K562 (cell line): ENCODE measurements at regions not wholly inside any gene's neighbourhood (a gene's known extent, or its start where the extent isn't known, plus 50 kb on each side); places are given as distances from the start of the nearest gene placed in this dataset.

Experiments
- ATAC-seq: fragments of 200-7000 bp; cut with Tn5 transposase; 3 replicates; pipeline ENCODE4 v1.9.1; 2020; ENCODE audit warnings: moderate library complexity
- BruUV-seq: library from RNA; stranded (reverse); fragments of 400-500 nt; replicated peaks from 2 replicates; lab custom pipeline; 2021; lab: Mats Ljungman, UMichigan
- CTCF ChIA-PET: fragments of 300-600 bp; formaldehyde crosslinking; extraction: SDS; loops from one replicate; lab custom pipeline; 2021; ENCODE audit warnings: low intra/inter-chr PET ratio; lab: Yijun Ruan, JAX
- POLR2A ChIA-PET: fragments of 300-600, 350-650 bp; sonication (Branson Sonifier 250); formaldehyde crosslinking; extraction: SDS; loops from one replicate; lab custom pipeline; 2021; ENCODE audit warnings: antibody characterized with exemption, inconsistent platforms; lab: Yijun Ruan, JAX
- DNase-seq, 4 experiments: peaks; one replicate each; pipeline versions ENCODE4 v3.0.0 to v3.0.0-alpha.2; 2011 to 2018; ENCODE audit warnings: low spot score in 3 of 4, mixed read lengths in 3 of 4; ENCODE audit errors: extremely low read depth in 1 of 4
- FAIRE-seq: peaks from 2 replicates; lab custom pipeline; 2011; peaks lifted over from hg19 to GRCh38; lab: Jason Lieb, UNC
- H2AFZ ChIP-seq: 2 replicates; pipeline ENCODE4 v1.6.0; 2011; ENCODE audit warnings: low read depth, low read length, control low read depth, inconsistent platforms
- H3K27ac ChIP-seq: fragments of 200-600 bp; 3 replicates; pipeline ENCODE4 v1.8.0; 2011; ENCODE audit warnings: low read depth, mild to moderate bottlenecking, control low read depth, inconsistent platforms, low read length, moderate library complexity, mixed read lengths; ENCODE audit errors: extremely low read depth
- H3K27me3 ChIP-seq, 2 experiments: fragments of 300-600 bp in 1 of 2; 2 replicates in 1 of 2; 3 replicates in 1 of 2; pipeline versions ENCODE4 v1.6.0 to v1.8.0; 2011; ENCODE audit warnings: inconsistent platforms in 2 of 2, low read length in 2 of 2, mild to moderate bottlenecking in 1 of 2, mixed read lengths in 1 of 2, moderate library complexity in 1 of 2; ENCODE audit not compliant: control insufficient read depth in 2 of 2, insufficient read depth in 2 of 2
- H3K36me3 ChIP-seq: fragments of 300-600 bp; 3 replicates; pipeline ENCODE4 v1.8.0; 2011; ENCODE audit warnings: mild to moderate bottlenecking, low read length, inconsistent platforms; ENCODE audit not compliant: control insufficient read depth, insufficient read depth
- H3K4me1 ChIP-seq, 2 experiments: fragments of 200-600 bp in 1 of 2; replicated peaks in 1 of 2; 2 replicates in 1 of 2; 3 replicates in 1 of 2; pipeline versions ENCODE4 v1.5.1 to v1.8.0; 2011; ENCODE audit warnings: inconsistent platforms in 2 of 2, low read length in 2 of 2, mild to moderate bottlenecking in 1 of 2, mixed read lengths in 1 of 2, moderate library complexity in 1 of 2; ENCODE audit not compliant: control insufficient read depth in 2 of 2, insufficient read depth in 2 of 2
- H3K4me2 ChIP-seq: 2 replicates; pipeline ENCODE4 v1.6.1; 2011; ENCODE audit warnings: low read length, control low read depth, inconsistent platforms, mixed read lengths; ENCODE audit not compliant: insufficient read depth
- H3K4me3 ChIP-seq: fragments of 200-600 bp; sonication (generic), shearing (Covaris generic); 2 replicates; pipeline ENCODE4 v1.5.1; 2016; ENCODE audit warnings: control low read depth, inconsistent platforms
- H3K79me2 ChIP-seq: fragments of 200-600 bp; 3 replicates; pipeline ENCODE4 v1.8.0; 2011; ENCODE audit warnings: low read length, inconsistent platforms; ENCODE audit not compliant: control insufficient read depth, insufficient read depth
- H3K9ac ChIP-seq, 2 experiments: 2 replicates each; pipeline versions ENCODE4 v1.6.0 to v1.6.1; 2011; ENCODE audit warnings: low read depth in 2 of 2, low read length in 2 of 2, control low read depth in 1 of 2, inconsistent platforms in 1 of 2, mild to moderate bottlenecking in 1 of 2, mixed read lengths in 1 of 2; ENCODE audit not compliant: insufficient read depth in 1 of 2
- H3K9me1 ChIP-seq: one replicate; pipeline ENCODE4 v1.6.0; 2011; ENCODE audit warnings: inconsistent platforms, mild to moderate bottlenecking, low read length, moderate library complexity; ENCODE audit not compliant: control insufficient read depth, insufficient read depth
- H3K9me3 ChIP-seq: replicated peaks from 2 replicates; pipeline ENCODE4 v1.5.1; 2011; ENCODE audit warnings: low read depth, low read length, inconsistent platforms; ENCODE audit not compliant: control insufficient read depth, insufficient read depth
- H4K20me1 ChIP-seq: replicated peaks from 2 replicates; pipeline ENCODE4 v1.6.1; 2011; ENCODE audit warnings: low read length, inconsistent platforms, mixed read lengths; ENCODE audit not compliant: control insufficient read depth, insufficient read depth
- ARHGAP35 ChIP-seq: fragments of 450-650 bp; IDR thresholded peaks from 2 replicates; pipeline ENCODE4 v1.6.1; 2018; ENCODE audit not compliant: partially characterized antibody
- JUN ChIP-seq, 2 experiments: sonication (generic) in 1 of 2; formaldehyde crosslinking in 1 of 2; IDR thresholded peaks; 2 replicates each; pipeline versions ENCODE4 v1.6.1 to v1.8.0; 2012 to 2022; ENCODE audit warnings: borderline replicate concordance in 2 of 2, mild to moderate bottlenecking in 2 of 2, improper control_type of control experiment in 1 of 2, low read depth in 1 of 2, low read length in 1 of 2, missing genetic modification reagents in 1 of 2
- MCM2 ChIP-seq: fragments of 450-650 bp; IDR thresholded peaks from 2 replicates; pipeline ENCODE4 v1.6.1; 2017; ENCODE audit warnings: low read depth, mild to moderate bottlenecking
- MEF2A ChIP-seq: IDR thresholded peaks from 2 replicates; pipeline ENCODE4 v1.6.1; 2011; ENCODE audit warnings: low read depth, mild to moderate bottlenecking, low read length, moderate library complexity; ENCODE audit not compliant: control insufficient read depth
- NCOA2 ChIP-seq, 2 experiments: fragments of 450-650 bp; IDR thresholded peaks; 2 replicates each; pipeline ENCODE4 v1.6.1; 2018; ENCODE audit warnings: mild to moderate bottlenecking in 2 of 2, moderate library complexity in 1 of 2; ENCODE audit not compliant: partially characterized antibody in 2 of 2
- REST ChIP-seq, 2 experiments: fragments of 450-650 bp; formaldehyde crosslinking in 1 of 2; IDR thresholded peaks; 2 replicates each; pipeline versions ENCODE4 v1.4.0 to v1.6.1; 2014 to 2020; ENCODE audit warnings: mild to moderate bottlenecking in 2 of 2, borderline replicate concordance in 1 of 2, low read depth in 1 of 2
- ZNF695 ChIP-seq: fragments of 450-650 bp; formaldehyde crosslinking; IDR thresholded peaks from 2 replicates; pipeline ENCODE4 v1.4.0; 2020; ENCODE audit warnings: mild to moderate bottlenecking, moderate library complexity
- WGBS: fragments of 100-300 bp; shearing (Covaris generic); methylation state at CpG from one replicate; pipeline ENCODE4 v1.1.6; 2016; ENCODE audit warnings: low coverage, mixed read lengths; ENCODE audit not compliant: insufficient coverage; ENCODE audit errors: missing lambda C conversion rate; 5-methylcytosine and 5-hydroxymethylcytosine counted together
- in situ Hi-C: fragments of 300-500 bp; cut with MboI; formaldehyde crosslinking; loops from 4 replicates; pipeline ENCODE4 v1.15.0; 2018; ENCODE audit warnings: inconsistent platforms, mixed read lengths
- intact Hi-C: fragments of 100-400 bp; cut with micrococcal nuclease; formaldehyde crosslinking; loops from 2 replicates; pipeline ENCODE4 v1.14.2; 2022

GRCh38 chr5:106414342-106414741, 1256.4 kb downstream of the EFNA5 start:
- 3% methylated on average over 2 of the region's 2 CpGs for WGBS
- no TSS peak for BruUV-seq
- no peak for FAIRE-seq

More at GRCh38 chr5:106414342-106414741, 1256.4 kb downstream of the EFNA5 start:
- Histone ChIP-seq H3K36me3 (no peaks in the 10 kb centered on the region), H3K9ac (no peak overlapping the region), H3K9me3 (no peaks in the 10 kb centered on the region), H3K4me2 (no peak overlapping the region), H3K9me1 (no peaks in the 10 kb centered on the region), H3K4me1 (no peaks in the 10 kb centered on the region), H3K4me3 (no peak overlapping the region), H4K20me1 (no peaks in the 10 kb centered on the region), H3K27ac (no peak overlapping the region), H2AFZ (no peak overlapping the region), H3K27me3 (no peaks in the 10 kb centered on the region), H3K79me2 (no peaks in the 10 kb centered on the region)
- TF ChIP-seq JUN (IDR thresholded peaks at IDR 0.05; ENCODE audit: borderline replicate concordance, low read depth, low read length) (no peak), JUN (CRISPR knock-in tag; IDR thresholded peaks at IDR 0.05; ENCODE audit: borderline replicate concordance) (no peak), ZNF695 (CRISPR knock-in tag) (no peak), ARHGAP35 (no peak), MCM2 (no peak), NCOA2 (IDR thresholded peaks at IDR 0.05; ENCODE audit: partially characterized antibody in 2 of 2) (no peak), REST (IDR thresholded peaks at IDR 0.05; ENCODE audit: borderline replicate concordance) (no peak), REST (CRISPR knock-in tag; IDR thresholded peaks at IDR 0.05; ENCODE audit: low read depth) (no peak), MEF2A (no peak)
- intact Hi-C loops: no loop called here
- DNase-seq: no peak
- in situ Hi-C loops: no loop called here
- ChIA-PET POLR2A (no interaction called here), CTCF (no interaction called here)
- ATAC-seq: no peak
